NCI-H1092 treated with DMSO at 0.1 percent for 48 hours (cell line): ENCODE measurements at regions not wholly inside any gene's neighbourhood (a gene's known extent, or its start where the extent isn't known, plus 50 kb on each side); places are given as distances from the start of the nearest gene placed in this dataset.

ENCODE experiments used
- DNase-seq: peaks from one replicate; lab custom pipeline; 2025; lab: John Stamatoyannopoulos, UW

- DNase-seq: no peak
These were observed 483.4 kb upstream of the KLHL29 start for GRCh38 chr2:22901471-22902179.

- DNase-seq: no peak
These were observed 482.8 kb upstream of the KLHL29 start for GRCh38 chr2:22902180-22902550.

GRCh38 chr2:22902662-22903165, 482.3 kb upstream of the KLHL29 start:
- no peak for DNase-seq

DNA sequence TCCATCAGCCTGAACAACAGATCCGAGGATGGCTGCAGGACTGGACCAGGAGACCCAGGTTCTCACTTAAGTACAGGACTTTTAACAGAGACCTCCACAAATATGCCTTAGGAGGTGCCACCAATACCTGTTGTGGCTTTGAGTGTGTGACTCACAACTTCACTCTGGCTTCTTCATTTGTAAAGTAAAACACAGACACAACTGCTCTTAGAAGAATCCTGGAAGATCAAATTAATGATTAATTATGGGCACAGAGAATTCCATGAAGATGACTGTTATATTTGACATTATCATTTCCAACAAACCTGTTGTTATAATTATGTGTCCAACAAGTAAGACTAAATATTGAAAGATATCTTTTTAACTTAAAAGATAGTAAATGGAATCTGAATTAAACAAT, 481.4 kb upstream of the KLHL29 start:
- DNase-seq: no peak

DNA sequence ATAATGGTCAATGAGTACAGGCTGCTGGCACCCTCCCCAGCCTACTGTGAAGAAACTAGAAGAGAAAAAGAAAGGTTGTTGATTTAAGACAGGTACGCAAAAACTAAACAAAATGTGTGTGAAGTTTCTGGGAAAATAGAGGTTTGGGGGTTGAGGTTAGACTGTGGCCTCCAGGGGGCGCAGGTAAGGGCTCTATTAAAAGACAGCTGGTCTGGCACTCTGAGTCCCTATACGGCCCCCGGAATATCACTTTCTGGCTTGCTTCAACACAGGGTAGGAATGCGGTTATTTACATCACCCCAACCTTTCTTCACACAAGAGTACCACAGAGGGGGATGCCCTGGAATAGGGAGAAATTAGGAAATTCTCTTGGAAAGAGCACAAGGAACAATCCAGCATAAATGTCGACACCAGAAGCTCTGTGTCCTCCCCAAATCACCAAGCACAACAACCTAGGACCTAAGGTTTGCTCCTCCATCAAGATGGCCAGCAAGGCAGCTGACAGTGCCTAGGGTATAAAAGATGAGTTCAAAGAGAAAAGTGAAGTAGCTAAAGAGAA, 480.8 kb upstream of the KLHL29 start:
- no peak for DNase-seq

DNA sequence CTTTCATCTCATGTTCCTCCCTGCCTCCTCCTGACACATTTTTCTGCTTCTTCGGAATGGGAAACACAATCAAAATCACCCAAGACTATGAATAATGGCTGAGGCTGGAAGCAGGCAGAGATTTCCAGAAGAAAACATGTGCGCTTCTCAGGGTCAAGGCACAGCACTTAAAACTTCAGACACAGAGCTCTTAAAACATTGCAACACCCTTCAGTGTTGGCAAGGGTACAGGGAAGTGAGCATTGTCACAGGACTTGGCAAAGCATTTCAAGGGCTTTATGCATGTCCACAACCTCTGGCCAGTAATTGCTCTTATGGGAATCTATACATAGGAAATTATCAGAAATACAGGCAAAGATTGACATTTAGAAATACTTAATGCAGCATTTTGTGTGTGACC, 477.6 kb upstream of the KLHL29 start:
- DNase-seq: no peak

GRCh38 chr2:22912398-22912797, 472.6 kb upstream of the KLHL29 start:
- peak; percentile 9 for DNase-seq

GRCh38 chr2:22929998-22930397, 455.0 kb upstream of the KLHL29 start:
- DNase-seq: no peak

GRCh38 chr2:22930781-22931180, 454.2 kb upstream of the KLHL29 start:
- DNase-seq: peak; percentile 35

- no peak for DNase-seq
These were observed 452.7 kb upstream of the KLHL29 start for GRCh38 chr2:22932288-22932687.

- no peak for DNase-seq
These were observed 450.2 kb upstream of the KLHL29 start for GRCh38 chr2:22934747-22935146.

DNA sequence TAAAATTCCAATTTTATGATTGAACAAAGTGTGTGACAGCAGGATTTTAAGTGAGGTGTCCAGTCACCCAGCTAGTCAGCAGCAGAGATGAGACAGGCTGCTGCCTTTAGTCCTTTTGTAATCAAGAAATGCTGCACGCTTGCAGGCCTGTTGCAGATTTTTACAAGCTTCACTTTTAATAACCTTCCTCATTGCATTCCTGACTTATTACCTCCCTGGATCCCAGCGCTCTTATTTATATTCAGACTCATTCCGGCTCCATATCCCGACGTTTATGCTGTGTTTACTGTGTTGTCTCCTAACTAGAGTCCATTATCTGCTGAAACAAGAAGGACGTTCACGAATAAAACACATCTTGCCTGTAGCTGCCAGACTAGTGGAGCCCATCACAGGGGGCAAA, 442.5 kb upstream of the KLHL29 start:
- DNase-seq: no peak

- no peak for DNase-seq
These were observed 440.8 kb upstream of the KLHL29 start for GRCh38 chr2:22944143-22944542.

DNA sequence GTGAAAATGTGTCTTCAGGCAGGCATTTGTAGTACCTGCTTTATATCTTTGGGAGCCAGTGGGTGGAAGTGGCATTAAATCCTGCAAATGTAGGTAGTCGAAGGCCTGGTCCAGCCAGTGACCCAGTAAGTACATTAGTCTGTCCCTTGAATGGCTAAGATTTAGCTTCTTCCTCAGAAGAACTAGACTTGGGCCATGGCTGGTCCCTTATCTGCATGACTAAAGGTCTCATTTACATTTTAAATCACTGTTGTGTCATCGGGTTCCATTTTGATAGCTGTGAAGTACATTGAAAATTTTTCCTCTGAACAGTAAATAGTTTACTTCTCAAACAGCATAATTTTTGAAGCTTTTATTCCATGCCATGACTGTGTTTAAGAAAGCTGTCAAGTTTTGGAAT, 438.4 kb upstream of the KLHL29 start:
- DNase-seq: no peak

- DNase-seq: no peak
These were observed 437.2 kb upstream of the KLHL29 start for GRCh38 chr2:22947741-22948140.

- no peak for DNase-seq
These were observed 434.5 kb upstream of the KLHL29 start for GRCh38 chr2:22950431-22950830.

GRCh38 chr2:22952656-22953225, 432.2 kb upstream of the KLHL29 start:
- DNase-seq: no peak

DNA sequence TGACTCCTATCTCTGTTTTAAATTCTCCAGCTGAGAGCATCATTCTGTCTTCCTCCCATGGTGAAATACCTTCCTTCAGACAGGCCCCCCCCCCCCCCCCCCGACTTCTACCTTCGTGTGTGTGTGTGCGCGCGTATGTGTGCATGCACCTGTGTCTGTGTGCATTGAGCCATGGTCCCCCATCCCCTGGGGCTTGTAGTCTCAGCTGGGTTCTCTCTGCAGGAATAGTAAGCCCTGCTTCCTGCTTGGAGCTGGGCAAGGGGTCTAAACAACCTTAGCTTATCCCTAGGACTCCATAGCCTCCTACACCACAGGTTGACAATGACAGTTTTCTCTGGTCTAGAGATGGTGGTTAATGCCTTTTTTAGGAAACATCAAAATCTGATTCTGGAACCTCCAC, 427.5 kb upstream of the KLHL29 start:
- DNase-seq: no peak

- no peak for DNase-seq
These were observed 426.7 kb upstream of the KLHL29 start for GRCh38 chr2:22958308-22958707.

GRCh38 chr2:22967756-22968155, 417.2 kb upstream of the KLHL29 start:
- DNase-seq: no peak

DNA sequence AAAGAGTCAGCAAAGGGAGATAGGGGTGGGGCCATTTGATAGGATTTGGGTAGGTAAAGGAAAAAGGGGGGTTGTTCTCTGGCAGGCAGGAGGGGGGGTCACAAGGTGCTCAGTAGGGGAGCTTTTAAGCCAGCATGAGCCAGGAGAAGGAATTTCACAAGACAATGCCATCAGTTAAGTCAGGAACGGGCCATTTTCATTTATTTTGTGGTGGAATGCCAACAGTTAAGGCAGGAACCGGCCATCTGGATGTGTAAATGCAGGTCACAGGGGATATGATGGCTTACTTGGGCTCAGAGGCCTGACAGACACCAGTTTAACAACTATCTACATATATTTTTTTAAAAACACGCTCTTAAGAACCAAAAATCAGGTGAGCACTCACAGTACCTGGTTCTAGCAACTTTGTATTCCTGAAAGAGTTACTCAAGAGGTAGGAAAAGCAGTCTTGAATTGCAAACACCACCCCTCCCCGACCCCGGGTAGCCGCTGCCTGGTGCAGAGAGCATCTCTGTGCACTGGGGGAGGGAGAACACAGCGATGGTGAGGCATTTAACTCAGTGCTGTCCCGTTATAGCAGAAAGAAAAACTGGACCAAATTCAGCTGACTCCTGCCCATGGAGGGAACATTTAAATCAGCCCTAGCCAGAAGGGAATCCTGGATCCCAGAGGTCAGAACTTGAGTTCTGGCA, 414.5 kb upstream of the KLHL29 start:
- DNase-seq: no peak

- no peak for DNase-seq
These were observed 414.0 kb upstream of the KLHL29 start for GRCh38 chr2:22970991-22971390.

GRCh38 chr2:22981785-22982184, 403.2 kb upstream of the KLHL29 start:
- DNase-seq: no peak
